ENCODE measurements at regions not wholly inside any gene's neighbourhood (a gene's known extent, or its start where the extent isn't known, plus 50 kb on each side); places are given as distances from the start of the nearest gene placed in this dataset.

DNA sequence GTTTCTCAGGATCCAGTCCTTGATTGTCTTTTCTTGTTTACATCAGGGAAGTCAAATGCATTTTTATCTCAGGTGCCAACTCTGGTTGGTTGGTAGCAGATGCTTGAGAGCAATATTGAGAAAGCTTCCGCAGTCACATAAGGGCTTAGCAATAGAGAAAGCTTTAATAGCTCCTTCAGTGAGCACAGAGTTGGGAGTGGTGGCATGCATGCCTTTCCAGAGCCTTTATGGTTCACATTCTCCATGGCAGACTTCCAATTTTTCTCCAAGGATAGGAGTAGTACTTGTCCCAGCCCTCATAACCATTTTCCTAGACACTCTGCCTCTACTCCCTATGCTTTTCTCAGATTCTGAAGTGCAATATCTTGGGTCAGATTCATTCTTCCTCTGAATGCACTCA lies 280.4 kb downstream of the AEBP2 start:
- ATAC-seq (ENCODE audit: low read depth): no peak
- no peak overlapping the region for H3K27ac Mint-ChIP-seq
- H3K27me3 Mint-ChIP-seq: no peaks in the 10 kb centered on the region
- no peaks in the 10 kb centered on the region for H3K4me1 Mint-ChIP-seq
- DNase-seq: no peak
- no peak overlapping the region for H3K4me3 Mint-ChIP-seq
- H3K36me3 Mint-ChIP-seq: no peaks in the 10 kb centered on the region
- POLR2A ChIA-PET: no interaction called here
- peaks cover 6% of the 10 kb centered on the region for H3K9me3 Mint-ChIP-seq

DNA sequence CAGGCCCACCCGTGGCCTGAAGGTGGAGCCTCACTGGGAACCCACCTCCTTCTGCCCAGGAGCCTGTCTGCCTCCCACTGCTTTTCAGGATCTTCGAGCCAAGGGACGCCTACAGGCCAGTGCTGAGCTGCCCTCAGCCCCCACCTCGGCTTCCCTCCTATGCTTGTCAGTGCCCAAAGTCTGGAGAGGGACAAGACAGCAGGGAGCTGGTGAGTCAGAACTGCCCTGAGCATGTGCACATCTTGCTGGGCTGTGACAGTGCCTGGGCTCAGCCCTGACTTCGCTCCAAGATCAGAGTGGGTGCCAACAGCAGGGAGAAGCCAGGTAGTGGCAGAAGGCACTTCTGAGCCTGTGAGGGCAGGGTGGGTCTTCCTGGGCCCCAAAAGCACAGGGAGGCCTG lies 286.8 kb downstream of the AEBP2 start:
- POLR2A ChIA-PET: no interaction called here
- H3K4me3 Mint-ChIP-seq: no peak overlapping the region
- peaks cover 3% of the 10 kb centered on the region for H3K36me3 Mint-ChIP-seq

DNA sequence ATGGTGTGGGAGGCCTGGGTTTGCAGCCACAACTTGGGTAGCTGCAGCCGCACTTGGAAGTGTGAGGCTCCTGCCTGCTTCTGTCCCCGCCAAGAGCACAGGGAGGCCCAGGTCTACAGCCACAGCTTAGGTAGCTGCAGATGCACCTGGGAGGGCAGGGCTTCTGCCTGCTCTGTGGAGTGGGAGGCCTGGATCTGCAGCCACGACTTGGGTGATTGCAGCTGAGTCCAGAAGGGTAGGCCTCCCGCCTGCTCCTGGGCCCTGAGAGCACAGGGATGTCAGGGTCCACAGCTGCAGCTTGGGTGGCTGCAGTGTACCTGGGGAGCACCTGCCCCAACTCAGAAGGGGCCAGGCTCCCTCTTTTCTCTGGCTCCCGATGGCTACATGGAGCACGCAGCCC lies 287.3 kb downstream of the AEBP2 start:
- Mint-ChIP-seq H3K9me3 (peaks cover 11% of the 10 kb centered on the region), H3K4me3 (no peak overlapping the region), H3K27ac (no peak overlapping the region), H3K36me3 (peaks cover 3% of the 10 kb centered on the region), H3K4me1 (no peaks in the 10 kb centered on the region), H3K27me3 (no peaks in the 10 kb centered on the region)
- DNase-seq: no peak
- no peak for ATAC-seq (ENCODE audit: low read depth)
- POLR2A ChIA-PET: no interaction called here

More for the DNA sequence above, 286.8 kb downstream of the AEBP2 start:
- Mint-ChIP-seq H3K9me3 (peaks cover 11% of the 10 kb centered on the region), H3K27ac (no peak overlapping the region), H3K4me1 (no peaks in the 10 kb centered on the region), H3K27me3 (no peaks in the 10 kb centered on the region)
- DNase-seq (no peak), ATAC-seq (ENCODE audit: low read depth) (no peak)

DNA sequence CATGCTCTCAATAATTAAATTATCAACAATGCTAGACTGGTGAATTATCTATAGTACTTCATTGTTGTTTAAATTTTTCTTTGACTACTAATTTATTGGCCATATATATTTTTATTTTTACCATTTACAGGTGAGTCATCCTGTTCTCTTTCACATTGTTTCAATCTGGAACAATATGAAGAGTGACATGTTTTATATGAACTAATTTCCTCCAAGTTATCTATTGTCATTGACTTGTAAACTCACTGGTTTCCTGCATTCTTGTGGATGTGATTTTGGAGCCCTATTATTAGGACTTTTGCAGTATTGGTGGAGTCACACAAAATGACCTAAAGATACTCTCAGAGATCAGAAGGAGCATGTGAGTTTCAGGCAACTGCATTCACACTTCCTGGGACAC lies 297.7 kb downstream of the AEBP2 start:
- H3K27ac Mint-ChIP-seq: no peak overlapping the region
- peaks cover 1% of the 10 kb centered on the region for H3K36me3 Mint-ChIP-seq
- peaks cover 1% of the 10 kb centered on the region for H3K9me3 Mint-ChIP-seq
- no peak overlapping the region for H3K4me3 Mint-ChIP-seq
- DNase-seq (no peak), ATAC-seq (ENCODE audit: low read depth) (no peak)
- POLR2A ChIA-PET: no interaction called here
- peaks cover 3% of the 10 kb centered on the region for H3K27me3 Mint-ChIP-seq
- no peaks in the 10 kb centered on the region for H3K4me1 Mint-ChIP-seq

DNA sequence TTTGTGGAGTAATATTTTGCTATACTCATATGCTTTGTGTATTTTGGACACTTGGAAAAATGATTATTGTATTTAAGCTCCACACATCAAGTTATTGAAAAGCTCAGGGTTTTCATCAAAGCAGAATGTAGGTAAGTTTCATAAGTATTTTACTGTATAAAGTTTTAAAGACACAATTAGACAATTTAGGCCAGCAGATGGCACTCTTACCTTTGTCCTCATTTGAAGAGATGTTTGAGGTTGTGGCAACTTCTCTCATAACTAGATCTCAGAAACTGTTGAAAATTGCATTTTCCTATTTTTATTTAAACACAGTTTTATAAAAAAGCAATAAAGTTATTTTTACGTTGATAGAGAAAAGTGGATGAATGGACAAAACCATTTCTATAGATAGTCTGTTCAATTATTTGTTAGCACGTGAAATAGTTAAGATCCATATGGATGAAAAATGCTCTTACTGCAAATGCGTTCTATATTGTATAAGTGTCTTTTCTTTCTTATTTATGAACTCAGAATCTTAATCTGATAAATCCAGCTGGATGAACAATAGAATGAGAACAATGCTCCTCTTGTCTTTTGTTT lies 300.0 kb downstream of the AEBP2 start:
- no peaks in the 10 kb centered on the region for H3K9me3 Mint-ChIP-seq
- peaks cover 4% of the 10 kb centered on the region for H3K27me3 Mint-ChIP-seq
- H3K4me1 Mint-ChIP-seq: no peaks in the 10 kb centered on the region
- H3K27ac Mint-ChIP-seq: no peak overlapping the region
- no peaks in the 10 kb centered on the region for H3K36me3 Mint-ChIP-seq
- DNase-seq: no peak
- POLR2A ChIA-PET: no interaction called here
- no peak overlapping the region for H3K4me3 Mint-ChIP-seq
- ATAC-seq (ENCODE audit: low read depth): no peak

DNA sequence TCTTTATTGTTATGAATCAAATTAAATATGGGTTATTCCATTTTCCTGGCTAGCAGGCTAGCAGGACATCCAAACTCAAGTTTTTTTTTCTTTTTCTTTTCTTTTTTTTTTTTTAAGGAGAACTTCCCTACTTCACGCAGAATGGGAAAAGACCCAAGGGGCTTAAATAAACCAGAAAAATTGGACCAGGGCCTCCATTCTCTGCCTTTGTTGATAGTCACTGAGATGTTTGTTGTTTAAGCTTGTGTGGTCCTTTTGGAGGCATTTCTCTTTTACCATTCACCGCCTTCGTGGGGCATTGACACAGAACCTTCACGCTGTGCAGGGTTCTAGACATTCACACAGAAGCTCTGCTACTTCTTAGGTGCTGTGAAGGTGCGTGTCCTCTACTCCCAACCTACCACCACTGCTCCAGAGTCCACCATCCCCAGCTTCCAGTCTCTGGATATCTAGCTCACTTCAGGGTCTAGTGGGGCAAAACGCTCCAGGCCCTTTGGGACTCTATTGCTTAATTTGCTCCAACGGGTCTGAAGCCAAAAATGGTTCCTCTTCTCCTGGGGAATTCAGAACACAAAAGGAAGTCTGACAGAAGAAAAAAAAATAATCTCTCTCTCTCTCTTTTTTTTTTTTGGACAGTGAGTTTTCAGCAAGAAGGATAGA lies 301.3 kb downstream of the AEBP2 start:
- POLR2A ChIA-PET: no interaction called here

DNA sequence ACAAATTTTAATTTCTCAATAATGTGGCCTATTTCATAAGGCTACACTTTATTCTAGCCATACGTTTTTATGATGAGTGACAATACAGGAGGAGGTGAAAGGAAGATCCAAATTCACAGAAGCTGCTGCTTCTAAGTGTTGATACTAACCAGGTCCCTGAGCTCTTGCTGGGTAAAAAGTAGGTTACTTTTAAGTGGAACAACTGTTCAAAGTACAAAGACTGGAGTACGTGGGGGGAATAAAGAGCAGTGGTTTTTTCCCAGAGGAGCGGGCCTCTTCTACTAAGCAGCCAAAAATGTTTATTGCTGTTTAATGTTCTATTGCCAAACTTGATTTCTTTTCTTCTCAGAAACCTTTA lies 301.8 kb downstream of the AEBP2 start:
- H3K36me3 Mint-ChIP-seq: no peaks in the 10 kb centered on the region
- ATAC-seq (ENCODE audit: low read depth) (no peak), DNase-seq (no peak)
- H3K4me3 Mint-ChIP-seq: no peak overlapping the region
- peaks cover 5% of the 10 kb centered on the region for H3K27me3 Mint-ChIP-seq
- no peak overlapping the region for H3K27ac Mint-ChIP-seq
- H3K9me3 Mint-ChIP-seq: no peaks in the 10 kb centered on the region
- POLR2A ChIA-PET: no interaction called here
- no peaks in the 10 kb centered on the region for H3K4me1 Mint-ChIP-seq

More for the DNA sequence above, 301.3 kb downstream of the AEBP2 start:
- DNase-seq: no peak
- Mint-ChIP-seq H3K27ac (no peak overlapping the region), H3K27me3 (peaks cover 5% of the 10 kb centered on the region), H3K36me3 (no peaks in the 10 kb centered on the region), H3K9me3 (no peaks in the 10 kb centered on the region), H3K4me3 (no peak overlapping the region), H3K4me1 (no peaks in the 10 kb centered on the region)
- ATAC-seq (ENCODE audit: low read depth): no peak

DNA sequence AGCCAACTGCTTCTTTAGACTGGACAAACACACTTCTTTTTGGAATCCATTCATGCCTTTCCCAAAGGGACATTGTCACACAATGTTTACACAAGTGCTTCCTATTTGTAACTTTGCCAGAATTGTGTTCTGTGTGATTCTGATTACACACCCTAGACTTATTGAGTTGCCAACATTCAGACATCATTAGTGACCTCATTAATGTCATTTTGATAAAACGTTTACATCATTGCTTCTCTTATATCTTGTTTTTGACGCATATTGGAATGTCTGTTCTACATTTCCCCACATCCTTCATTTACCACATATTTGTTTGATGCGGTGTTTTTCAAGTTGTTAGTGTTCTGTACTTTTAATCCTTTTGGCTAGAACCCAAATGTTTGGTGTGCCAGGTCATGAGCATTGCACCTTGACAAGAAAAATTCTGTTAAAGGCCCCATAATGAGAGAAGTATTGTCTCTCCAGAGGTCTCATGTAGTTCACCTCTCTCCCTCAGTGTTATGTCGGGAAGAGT lies 305.5 kb downstream of the AEBP2 start:
- Mint-ChIP-seq H3K9me3 (peaks cover 9% of the 10 kb centered on the region), H3K4me1 (no peaks in the 10 kb centered on the region), H3K4me3 (no peak overlapping the region), H3K36me3 (no peaks in the 10 kb centered on the region), H3K27ac (no peak overlapping the region), H3K27me3 (peaks cover 5% of the 10 kb centered on the region)
- ATAC-seq (ENCODE audit: low read depth): no peak
- POLR2A ChIA-PET: no interaction called here
- no peak for DNase-seq

DNA sequence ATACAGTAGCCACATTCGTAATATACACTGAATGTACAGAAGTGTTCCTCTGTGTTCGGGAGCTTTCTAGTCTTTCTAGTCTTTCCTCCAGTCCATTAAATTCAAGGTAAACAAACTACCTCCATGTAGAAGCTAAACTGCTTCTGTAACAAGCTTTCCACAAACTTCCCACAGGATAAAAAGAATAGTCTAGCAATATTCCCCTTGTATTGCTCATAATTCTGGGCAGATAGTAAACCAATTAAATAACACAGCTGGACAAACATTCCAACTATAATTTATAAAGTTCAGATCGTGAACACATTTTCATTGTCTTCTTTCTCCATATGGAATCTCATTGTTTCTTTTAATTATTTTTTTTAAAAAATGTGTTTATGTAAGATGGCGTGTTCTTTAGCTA lies 307.2 kb downstream of the AEBP2 start:
- H3K27me3 Mint-ChIP-seq: peaks cover 2% of the 10 kb centered on the region
- H3K9me3 Mint-ChIP-seq: peaks cover 13% of the 10 kb centered on the region
- DNase-seq (no peak), ATAC-seq (ENCODE audit: low read depth) (no peak)
- H3K4me3 Mint-ChIP-seq: no peak overlapping the region
- no peaks in the 10 kb centered on the region for H3K36me3 Mint-ChIP-seq
- no peak overlapping the region for H3K27ac Mint-ChIP-seq
- POLR2A ChIA-PET: no interaction called here
- no peaks in the 10 kb centered on the region for H3K4me1 Mint-ChIP-seq

DNA sequence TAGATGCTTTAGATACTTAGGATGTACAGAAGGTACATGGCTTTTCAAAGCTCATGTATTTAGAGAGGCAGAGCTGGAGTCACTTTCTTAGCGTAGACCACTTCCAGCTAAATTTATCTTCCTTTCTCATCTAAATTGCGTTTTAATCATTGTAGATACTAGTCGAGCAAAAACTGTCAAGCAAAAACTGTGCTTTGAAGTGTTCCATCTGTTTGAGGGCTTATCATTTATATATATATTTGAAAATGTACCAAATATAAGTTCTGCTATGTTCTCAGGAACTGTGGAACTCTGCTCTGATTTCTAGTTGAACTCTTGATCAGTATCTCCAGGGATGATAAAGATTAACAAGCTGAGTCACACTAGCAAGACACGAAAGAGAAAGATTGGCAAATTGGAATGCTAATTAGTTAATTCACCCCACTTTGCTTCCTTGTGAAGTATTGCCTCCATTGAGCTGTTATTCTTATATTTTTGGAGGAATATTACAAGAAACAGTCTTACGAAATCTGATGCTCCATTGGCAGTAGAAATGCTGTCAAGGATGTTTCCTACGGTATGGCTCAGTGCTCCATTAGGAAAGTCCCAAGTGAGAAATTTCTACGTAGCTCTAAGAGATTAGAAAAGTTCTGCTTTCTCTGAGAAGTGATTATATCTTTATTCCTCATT lies 310.7 kb downstream of the AEBP2 start:
- ATAC-seq (ENCODE audit: low read depth): no peak
- H3K36me3 Mint-ChIP-seq: no peaks in the 10 kb centered on the region
- POLR2A ChIA-PET: no interaction called here
- H3K9me3 Mint-ChIP-seq: peaks cover 17% of the 10 kb centered on the region
- H3K27me3 Mint-ChIP-seq: no peaks in the 10 kb centered on the region
- no peak overlapping the region for H3K27ac Mint-ChIP-seq
- no peak overlapping the region for H3K4me3 Mint-ChIP-seq
- no peak for DNase-seq
- no peaks in the 10 kb centered on the region for H3K4me1 Mint-ChIP-seq

DNA sequence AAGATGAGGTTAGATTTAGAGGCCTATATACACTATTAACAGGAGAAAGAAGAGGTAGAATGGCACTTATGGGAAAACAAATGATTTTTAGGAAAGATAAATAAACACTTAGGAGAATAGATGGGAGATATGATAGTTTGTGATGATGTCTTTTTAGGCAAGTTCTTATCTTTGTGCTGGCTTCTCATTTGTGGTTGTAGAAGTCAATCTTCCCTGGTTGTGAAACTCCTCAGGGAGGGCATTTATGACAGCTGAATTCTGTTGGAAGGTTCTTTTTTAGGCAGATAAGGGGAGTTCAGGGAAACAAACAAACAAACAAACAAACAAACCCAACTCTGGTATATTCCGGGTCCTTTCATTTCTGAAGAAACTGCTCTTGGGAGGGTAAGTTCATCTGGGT lies 311.8 kb downstream of the AEBP2 start:
- no peaks in the 10 kb centered on the region for H3K27me3 Mint-ChIP-seq
- H3K36me3 Mint-ChIP-seq: no peaks in the 10 kb centered on the region
- DNase-seq (no peak), ATAC-seq (ENCODE audit: low read depth) (no peak)
- H3K9me3 Mint-ChIP-seq: peaks cover 17% of the 10 kb centered on the region
- POLR2A ChIA-PET: no interaction called here
- no peaks in the 10 kb centered on the region for H3K4me1 Mint-ChIP-seq
- H3K4me3 Mint-ChIP-seq: no peak overlapping the region
- H3K27ac Mint-ChIP-seq: no peak overlapping the region

DNA sequence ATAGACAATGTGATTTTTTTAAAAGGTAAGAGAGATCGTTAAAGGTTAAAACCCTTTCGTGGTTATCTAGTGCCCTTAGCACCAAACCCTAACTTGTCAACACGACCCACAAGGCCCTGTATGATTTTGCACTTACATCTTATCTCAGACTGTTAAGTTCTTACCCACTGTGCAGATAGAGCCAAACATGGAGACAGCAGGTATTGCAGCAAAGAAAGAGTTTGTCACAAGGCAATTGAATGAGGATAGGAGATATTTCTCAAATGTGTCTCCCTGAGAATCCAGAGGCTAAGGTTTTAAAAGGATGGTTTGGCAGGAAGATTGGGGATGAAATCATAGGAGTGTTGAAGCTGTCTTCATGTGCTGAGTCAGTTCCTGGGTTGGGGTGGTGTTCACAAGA lies 313.4 kb downstream of the AEBP2 start:
- ATAC-seq (ENCODE audit: low read depth): no peak
- Mint-ChIP-seq H3K4me3 (no peak overlapping the region), H3K9me3 (peaks cover 17% of the 10 kb centered on the region), H3K27me3 (no peaks in the 10 kb centered on the region), H3K27ac (no peak overlapping the region), H3K4me1 (peaks cover 2% of the 10 kb centered on the region), H3K36me3 (no peaks in the 10 kb centered on the region)
- DNase-seq: no peak
- POLR2A ChIA-PET: no interaction called here

DNA sequence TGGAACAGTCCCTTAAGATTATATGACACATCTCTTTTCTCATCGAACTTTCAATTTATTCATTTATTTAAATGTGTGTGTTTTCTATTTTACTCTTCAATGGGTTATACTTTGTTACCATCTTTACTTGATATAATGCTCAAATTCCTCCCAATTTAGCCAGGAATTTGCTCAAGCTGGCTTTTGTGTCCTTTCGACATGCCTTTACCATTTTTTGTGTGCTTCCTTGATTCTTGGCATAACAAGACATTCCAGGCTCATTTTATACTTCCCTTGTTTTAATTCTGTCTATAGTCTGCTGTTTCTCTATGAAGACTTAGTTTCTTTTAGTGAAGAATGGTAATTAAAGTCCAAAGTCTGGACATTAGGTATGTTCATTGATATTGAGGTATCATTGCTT lies 315.8 kb downstream of the AEBP2 start:
- Mint-ChIP-seq H3K27ac (no peak overlapping the region), H3K27me3 (no peaks in the 10 kb centered on the region), H3K4me1 (peaks cover 3% of the 10 kb centered on the region), H3K9me3 (peaks cover 8% of the 10 kb centered on the region), H3K4me3 (no peak overlapping the region), H3K36me3 (no peaks in the 10 kb centered on the region)
- DNase-seq (no peak), ATAC-seq (ENCODE audit: low read depth) (no peak)
- POLR2A ChIA-PET: no interaction called here

DNA sequence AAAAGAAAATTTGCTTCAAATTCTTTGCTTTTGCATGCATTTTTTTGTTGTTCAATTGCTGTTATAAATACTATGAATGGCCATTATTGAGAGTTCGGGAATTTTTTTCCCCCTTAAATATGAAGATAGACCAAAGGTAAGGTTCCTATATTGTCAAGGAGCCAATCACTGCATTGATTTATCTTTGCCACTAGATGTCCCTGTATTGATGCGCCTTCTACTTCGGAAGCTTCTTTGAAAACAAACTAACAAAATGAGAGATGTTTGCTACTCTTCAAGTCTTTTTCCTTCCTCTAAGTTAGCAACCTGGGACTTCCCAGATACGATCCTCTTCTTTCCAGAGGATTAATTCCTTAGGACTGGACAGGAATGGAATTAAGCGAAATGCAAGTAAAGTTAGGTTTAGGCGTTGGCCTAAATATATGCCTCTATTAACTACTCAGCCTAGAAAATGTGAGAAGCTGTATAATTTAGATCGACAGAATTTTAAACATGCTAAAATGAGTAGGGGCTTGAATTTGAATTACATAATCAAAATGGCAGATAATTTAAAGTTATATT lies 318.1 kb downstream of the AEBP2 start:
- Mint-ChIP-seq H3K4me3 (no peak overlapping the region), H3K27ac (no peak overlapping the region), H3K4me1 (peaks cover 5% of the 10 kb centered on the region), H3K36me3 (no peaks in the 10 kb centered on the region), H3K9me3 (peaks cover 3% of the 10 kb centered on the region), H3K27me3 (no peaks in the 10 kb centered on the region)
- DNase-seq: no peak
- POLR2A ChIA-PET: interaction anchor here (1.5 kb wide), 1 partner anchor 77 kb away, joined by 3 read pairs; no protein-coding TSS in a partner anchor
- peak; percentile 42 for ATAC-seq (ENCODE audit: low read depth)
